Uterus (tissue), 2 donors: ENCODE measurements at regions not wholly inside any gene's neighbourhood (a gene's known extent, or its start where the extent isn't known, plus 50 kb on each side); places are given as distances from the start of the nearest gene placed in this dataset.

ENCODE experiments used
- POLR2A ChIP-seq, 2 donors: fragments of 450-650 bp; IDR thresholded peaks; one replicate each; pipeline ENCODE4 v1.6.1; 2016; ENCODE audit warnings: antibody characterized with exemption in 2 of 2, mild to moderate bottlenecking in 1 of 2, moderate library complexity in 1 of 2
- TF ChIP-seq, protein P1 (sequence below), 4 experiments: fragments of 200-600 bp in 2 of 4; fragments of 450-650 bp in 2 of 4; sonication (generic) in 2 of 4; IDR thresholded peaks; one replicate each; pipeline ENCODE4 v1.5.1; 2016 to 2019; ENCODE audit warnings: antibody characterized with exemption in 4 of 4, mild to moderate bottlenecking in 2 of 4, moderate library complexity in 1 of 4

DNA sequence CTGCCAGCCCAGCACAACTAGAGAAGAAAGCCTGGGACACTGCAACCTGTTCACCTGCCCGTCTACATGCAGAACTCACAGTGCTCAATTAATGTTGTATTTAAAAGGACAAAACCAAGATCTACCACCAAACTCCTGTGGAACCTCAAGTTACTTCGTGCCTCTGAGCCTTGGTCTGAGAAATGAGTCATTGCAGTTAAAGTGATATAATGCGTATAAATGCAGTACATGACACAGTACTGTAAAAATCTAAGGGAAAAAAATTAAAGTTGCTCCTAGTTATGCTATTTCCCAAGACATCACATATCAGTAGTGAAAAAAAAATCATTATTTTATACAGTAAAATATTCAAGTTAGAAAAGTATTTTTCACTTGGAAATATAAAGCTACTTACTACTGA, 138.9 kb downstream of the ZIC4 start:
- no peak for TF ChIP-seq POLR2A (IDR thresholded peaks at IDR 0.05)
- TF ChIP-seq, protein P1, sequence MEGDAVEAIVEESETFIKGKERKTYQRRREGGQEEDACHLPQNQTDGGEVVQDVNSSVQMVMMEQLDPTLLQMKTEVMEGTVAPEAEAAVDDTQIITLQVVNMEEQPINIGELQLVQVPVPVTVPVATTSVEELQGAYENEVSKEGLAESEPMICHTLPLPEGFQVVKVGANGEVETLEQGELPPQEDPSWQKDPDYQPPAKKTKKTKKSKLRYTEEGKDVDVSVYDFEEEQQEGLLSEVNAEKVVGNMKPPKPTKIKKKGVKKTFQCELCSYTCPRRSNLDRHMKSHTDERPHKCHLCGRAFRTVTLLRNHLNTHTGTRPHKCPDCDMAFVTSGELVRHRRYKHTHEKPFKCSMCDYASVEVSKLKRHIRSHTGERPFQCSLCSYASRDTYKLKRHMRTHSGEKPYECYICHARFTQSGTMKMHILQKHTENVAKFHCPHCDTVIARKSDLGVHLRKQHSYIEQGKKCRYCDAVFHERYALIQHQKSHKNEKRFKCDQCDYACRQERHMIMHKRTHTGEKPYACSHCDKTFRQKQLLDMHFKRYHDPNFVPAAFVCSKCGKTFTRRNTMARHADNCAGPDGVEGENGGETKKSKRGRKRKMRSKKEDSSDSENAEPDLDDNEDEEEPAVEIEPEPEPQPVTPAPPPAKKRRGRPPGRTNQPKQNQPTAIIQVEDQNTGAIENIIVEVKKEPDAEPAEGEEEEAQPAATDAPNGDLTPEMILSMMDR (IDR thresholded peaks at IDR 0.05): no peak
